ENCODE measurements at regions not wholly inside any gene's neighbourhood (a gene's known extent, or its start where the extent isn't known, plus 50 kb on each side); places are given as distances from the start of the nearest gene placed in this dataset.

GRCh38 chr2:217193431-217194340 is 333.8 kb upstream of the TNP1 start:
- Histone ChIP-seq H3K27me3 (ENCODE audit: insufficient read depth, low read length) (no peaks in the 10 kb centered on the region), H3K4me1 (ENCODE audit: insufficient read depth, low read length) (no peaks in the 10 kb centered on the region), H3K9ac (ENCODE audit: low read length) (no peak overlapping the region), H3K36me3 (ENCODE audit: insufficient read depth, low read length) (no peaks in the 10 kb centered on the region), H3K4me3 (ENCODE audit: insufficient read depth, low read depth, low read length) (no peak overlapping the region), H3K79me2 (ENCODE audit: insufficient read depth, low read length) (no peaks in the 10 kb centered on the region), H4K20me1 (ENCODE audit: insufficient read depth, low read length) (no peaks in the 10 kb centered on the region), H3K27ac (ENCODE audit: low read depth, low read length) (no peak overlapping the region), H2AFZ (ENCODE audit: low read depth, low read length) (no peak overlapping the region), H3K9me3 (ENCODE audit: insufficient read depth, low read depth, low read length) (peaks cover 5% of the 10 kb centered on the region), H3K4me2 (ENCODE audit: low read length) (no peak overlapping the region)
- TF ChIP-seq, protein P1, sequence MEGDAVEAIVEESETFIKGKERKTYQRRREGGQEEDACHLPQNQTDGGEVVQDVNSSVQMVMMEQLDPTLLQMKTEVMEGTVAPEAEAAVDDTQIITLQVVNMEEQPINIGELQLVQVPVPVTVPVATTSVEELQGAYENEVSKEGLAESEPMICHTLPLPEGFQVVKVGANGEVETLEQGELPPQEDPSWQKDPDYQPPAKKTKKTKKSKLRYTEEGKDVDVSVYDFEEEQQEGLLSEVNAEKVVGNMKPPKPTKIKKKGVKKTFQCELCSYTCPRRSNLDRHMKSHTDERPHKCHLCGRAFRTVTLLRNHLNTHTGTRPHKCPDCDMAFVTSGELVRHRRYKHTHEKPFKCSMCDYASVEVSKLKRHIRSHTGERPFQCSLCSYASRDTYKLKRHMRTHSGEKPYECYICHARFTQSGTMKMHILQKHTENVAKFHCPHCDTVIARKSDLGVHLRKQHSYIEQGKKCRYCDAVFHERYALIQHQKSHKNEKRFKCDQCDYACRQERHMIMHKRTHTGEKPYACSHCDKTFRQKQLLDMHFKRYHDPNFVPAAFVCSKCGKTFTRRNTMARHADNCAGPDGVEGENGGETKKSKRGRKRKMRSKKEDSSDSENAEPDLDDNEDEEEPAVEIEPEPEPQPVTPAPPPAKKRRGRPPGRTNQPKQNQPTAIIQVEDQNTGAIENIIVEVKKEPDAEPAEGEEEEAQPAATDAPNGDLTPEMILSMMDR (IDR thresholded peaks at IDR 0.05; ENCODE audit: insufficient read depth, low read depth, low read length): no peak
- TF ChIP-seq EZH2 (IDR thresholded peaks at IDR 0.05; ENCODE audit: insufficient read depth, low read length): no peak
- Mint-ChIP-seq H3K4me1 (ENCODE audit: low read depth, unreplicated experiment) (peaks cover 2% of the 10 kb centered on the region), H3K4me3 (ENCODE audit: unreplicated experiment) (no peak overlapping the region), H3K9me3 (ENCODE audit: unreplicated experiment) (peaks cover 9% of the 10 kb centered on the region), H3K36me3 (ENCODE audit: low read depth, unreplicated experiment) (no peaks in the 10 kb centered on the region), H3K27ac (ENCODE audit: unreplicated experiment) (no peak overlapping the region), H3K27me3 (ENCODE audit: low read depth, unreplicated experiment) (peaks cover 10% of the 10 kb centered on the region)
- DNase-seq (ENCODE audit: low read depth): no peak
- FAIRE-seq: no peak

DNA sequence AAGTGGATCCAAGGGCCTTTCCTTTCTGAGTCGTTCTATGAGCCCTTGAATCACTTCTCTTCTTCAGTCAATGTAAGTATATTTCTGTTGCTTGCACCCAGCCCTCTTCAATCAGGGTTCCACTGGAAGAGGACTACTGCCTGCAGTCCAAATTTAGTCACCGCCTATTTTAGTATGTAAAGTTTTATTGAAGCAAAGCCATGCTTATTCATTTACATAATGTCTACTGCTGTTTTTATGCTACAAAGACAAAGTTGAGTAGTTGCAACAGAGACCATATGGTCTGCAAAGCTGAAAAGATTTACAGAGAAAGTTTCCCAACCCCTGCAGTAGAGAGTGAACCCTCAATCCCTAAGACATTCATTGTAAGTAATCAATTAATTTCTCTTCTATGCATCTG is 332.5 kb upstream of the TNP1 start:
- Histone ChIP-seq H3K4me1 (ENCODE audit: insufficient read depth, low read length) (no peaks in the 10 kb centered on the region), H3K27ac (ENCODE audit: low read depth, low read length) (no peak overlapping the region), H3K4me2 (ENCODE audit: low read length) (no peak overlapping the region), H3K79me2 (ENCODE audit: insufficient read depth, low read length) (no peaks in the 10 kb centered on the region), H3K36me3 (ENCODE audit: insufficient read depth, low read length) (no peaks in the 10 kb centered on the region), H4K20me1 (ENCODE audit: insufficient read depth, low read length) (no peaks in the 10 kb centered on the region), H3K27me3 (ENCODE audit: insufficient read depth, low read length) (no peaks in the 10 kb centered on the region), H3K9ac (ENCODE audit: low read length) (no peak overlapping the region), H3K4me3 (ENCODE audit: insufficient read depth, low read depth, low read length) (no peak overlapping the region), H3K9me3 (ENCODE audit: insufficient read depth, low read depth, low read length) (peaks cover 5% of the 10 kb centered on the region), H2AFZ (ENCODE audit: low read depth, low read length) (no peak overlapping the region)
- Mint-ChIP-seq H3K4me3 (ENCODE audit: unreplicated experiment) (no peak overlapping the region), H3K9me3 (ENCODE audit: unreplicated experiment) (peaks cover 9% of the 10 kb centered on the region), H3K36me3 (ENCODE audit: low read depth, unreplicated experiment) (no peaks in the 10 kb centered on the region), H3K27me3 (ENCODE audit: low read depth, unreplicated experiment) (peaks cover 10% of the 10 kb centered on the region), H3K4me1 (ENCODE audit: low read depth, unreplicated experiment) (peaks cover 2% of the 10 kb centered on the region), H3K27ac (ENCODE audit: unreplicated experiment) (no peak overlapping the region)
- DNase-seq (ENCODE audit: low read depth) (no peak), FAIRE-seq (no peak)
- TF ChIP-seq EZH2 (IDR thresholded peaks at IDR 0.05; ENCODE audit: insufficient read depth, low read length): no peak
- TF ChIP-seq, protein P1 (IDR thresholded peaks at IDR 0.05; ENCODE audit: insufficient read depth, low read depth, low read length): no peak

- H3K27ac Mint-ChIP-seq (ENCODE audit: unreplicated experiment): no peak overlapping the region
- peaks cover 10% of the 10 kb centered on the region for H3K27me3 Mint-ChIP-seq (ENCODE audit: low read depth, unreplicated experiment)
- Histone ChIP-seq H3K27me3 (ENCODE audit: insufficient read depth, low read length) (no peaks in the 10 kb centered on the region), H3K27ac (ENCODE audit: low read depth, low read length) (no peak overlapping the region), H3K4me1 (ENCODE audit: insufficient read depth, low read length) (no peaks in the 10 kb centered on the region), H2AFZ (ENCODE audit: low read depth, low read length) (no peak overlapping the region), H3K4me2 (ENCODE audit: low read length) (no peak overlapping the region), H3K36me3 (ENCODE audit: insufficient read depth, low read length) (no peaks in the 10 kb centered on the region), H4K20me1 (ENCODE audit: insufficient read depth, low read length) (no peaks in the 10 kb centered on the region), H3K9ac (ENCODE audit: low read length) (no peak overlapping the region), H3K4me3 (ENCODE audit: insufficient read depth, low read depth, low read length) (no peak overlapping the region), H3K79me2 (ENCODE audit: insufficient read depth, low read length) (no peaks in the 10 kb centered on the region), H3K9me3 (ENCODE audit: insufficient read depth, low read depth, low read length) (no peaks in the 10 kb centered on the region)
- no peak for FAIRE-seq
- H3K36me3 Mint-ChIP-seq (ENCODE audit: low read depth, unreplicated experiment): no peaks in the 10 kb centered on the region
- TF ChIP-seq, protein P1 (IDR thresholded peaks at IDR 0.05; ENCODE audit: insufficient read depth, low read depth, low read length): no peak
- no peak for TF ChIP-seq EZH2 (IDR thresholded peaks at IDR 0.05; ENCODE audit: insufficient read depth, low read length)
- DNase-seq (ENCODE audit: low read depth): no peak
- H3K4me1 Mint-ChIP-seq (ENCODE audit: low read depth, unreplicated experiment): peaks cover 2% of the 10 kb centered on the region
- peaks cover 3% of the 10 kb centered on the region for H3K9me3 Mint-ChIP-seq (ENCODE audit: unreplicated experiment)
- peak overlapping the region; percentile 54 for H3K4me3 Mint-ChIP-seq (ENCODE audit: unreplicated experiment)
Measured at GRCh38 chr2:217189747-217190146, 329.9 kb upstream of the TNP1 start.
